Left ventricle myocardium inferior (tissue), 1 donor: ENCODE measurements at regions not wholly inside any gene's neighbourhood (a gene's known extent, or its start where the extent isn't known, plus 50 kb on each side); places are given as distances from the start of the nearest gene placed in this dataset.

Experiments used
- DNase-seq: peaks from one replicate; pipeline ENCODE4 v3.0.0-alpha.2; 2020
- H3K27ac ChIP-seq: fragments of 200-600 bp; replicated peaks from 2 replicates; pipeline ENCODE4 v1.8.0; 2021
- H3K27me3 ChIP-seq: fragments of 200-600 bp; 2 replicates; pipeline ENCODE4 v1.8.0; 2021; ENCODE audit warnings: low read depth
- H3K36me3 ChIP-seq: fragments of 200-600 bp; 2 replicates; pipeline ENCODE4 v1.8.0; 2021
- H3K4me1 ChIP-seq: fragments of 200-600 bp; 2 replicates; pipeline ENCODE4 v1.8.0; 2021
- H3K4me3 ChIP-seq: fragments of 200-600 bp; 2 replicates; pipeline ENCODE4 v1.8.0; 2021; ENCODE audit warnings: mild to moderate bottlenecking, moderate library complexity
- H3K9me3 ChIP-seq: fragments of 200-600 bp; replicated peaks from 2 replicates; pipeline ENCODE4 v1.8.0; 2021
- CTCF ChIP-seq: fragments of 200-600 bp; IDR thresholded peaks from 2 replicates; pipeline ENCODE4 v1.8.0; 2021; ENCODE audit warnings: antibody characterized with exemption, mild to moderate bottlenecking, borderline replicate concordance
- intact Hi-C: fragments of 100-400 bp; cut with micrococcal nuclease; formaldehyde crosslinking; loops from one replicate; pipeline ENCODE4 v1.11.0; 2022
- donor health status: DM: no; HTN: yes; CAD: no; lungs with severe emphysema.

GRCh38 chr14:37924622-37925021, 283.1 kb upstream of the SSTR1 start:
- intact Hi-C loops, result no loop called here
- Histone ChIP-seq H3K9me3 (no peaks in the 10 kb centered on the region), H3K27ac (no peak overlapping the region), H3K4me1 (no peaks in the 10 kb centered on the region), H3K36me3 (no peaks in the 10 kb centered on the region), H3K4me3 (no peak overlapping the region), H3K27me3 (no peaks in the 10 kb centered on the region)
- no peak for DNase-seq
- no peak for TF ChIP-seq CTCF

DNA sequence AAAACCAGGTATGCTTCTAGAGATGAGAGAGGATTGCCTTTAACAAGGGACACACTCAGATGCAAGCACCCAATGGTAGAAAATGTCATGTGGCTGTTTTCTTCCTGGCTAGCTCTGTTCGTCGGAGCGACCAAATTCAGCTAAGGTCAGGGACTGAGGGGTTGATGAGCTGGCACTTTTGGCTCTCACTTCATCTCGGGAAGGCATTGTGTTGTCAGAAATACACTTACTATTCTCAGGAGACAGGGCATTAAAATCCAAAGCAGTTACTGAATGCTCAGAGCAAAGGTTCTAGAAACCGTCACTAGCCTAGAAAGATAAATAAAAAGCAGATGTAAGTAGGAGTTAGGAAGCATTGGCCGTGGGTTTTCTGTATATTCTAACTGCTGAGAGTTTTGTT, 275.7 kb upstream of the SSTR1 start:
- TF ChIP-seq CTCF, result no peak
- H3K27me3 ChIP-seq, result no peaks in the 10 kb centered on the region
- H3K4me3 ChIP-seq, result no peak overlapping the region
- H3K4me1 ChIP-seq, result no peaks in the 10 kb centered on the region
- intact Hi-C loops, result no loop called here
- H3K36me3 ChIP-seq, result no peaks in the 10 kb centered on the region
- peaks cover 8% of the 10 kb centered on the region for H3K9me3 ChIP-seq
- no peak for DNase-seq
- no peak overlapping the region for H3K27ac ChIP-seq

GRCh38 chr14:37932481-37932880, 275.2 kb upstream of the SSTR1 start:
- intact Hi-C loops, result no loop called here
- no peaks in the 10 kb centered on the region for H3K27me3 ChIP-seq
- H3K36me3 ChIP-seq, result no peaks in the 10 kb centered on the region
- DNase-seq, result no peak
- no peak for TF ChIP-seq CTCF
- no peak overlapping the region for H3K4me3 ChIP-seq
- H3K4me1 ChIP-seq, result no peaks in the 10 kb centered on the region
- no peak overlapping the region for H3K27ac ChIP-seq
- H3K9me3 ChIP-seq, result peaks cover 8% of the 10 kb centered on the region

DNA sequence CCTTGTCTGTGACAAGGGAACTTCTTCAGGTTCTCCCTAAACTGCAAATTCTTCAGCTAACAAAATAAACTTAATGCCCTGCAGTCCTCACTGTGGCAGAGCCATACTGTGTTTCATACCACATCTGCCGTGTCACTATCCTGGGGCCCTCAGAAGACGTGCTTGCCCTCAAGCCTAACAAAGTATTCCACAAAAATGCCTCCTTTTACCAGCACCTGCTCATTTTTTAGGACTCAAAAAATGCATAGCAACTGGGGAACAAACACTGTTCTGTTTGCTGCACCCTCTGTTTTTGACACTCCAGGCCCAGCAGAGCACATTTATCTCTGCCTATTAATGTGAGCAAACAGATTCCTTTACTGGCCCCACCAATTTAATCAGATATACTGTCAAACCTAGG, 270.7 kb upstream of the SSTR1 start:
- intact Hi-C loops, result no loop called here
- Histone ChIP-seq H3K4me3 (no peak overlapping the region), H3K27me3 (no peaks in the 10 kb centered on the region), H3K27ac (no peak overlapping the region), H3K9me3 (peaks cover 8% of the 10 kb centered on the region), H3K36me3 (no peaks in the 10 kb centered on the region), H3K4me1 (no peaks in the 10 kb centered on the region)
- TF ChIP-seq CTCF, result no peak
- DNase-seq, result no peak

DNA sequence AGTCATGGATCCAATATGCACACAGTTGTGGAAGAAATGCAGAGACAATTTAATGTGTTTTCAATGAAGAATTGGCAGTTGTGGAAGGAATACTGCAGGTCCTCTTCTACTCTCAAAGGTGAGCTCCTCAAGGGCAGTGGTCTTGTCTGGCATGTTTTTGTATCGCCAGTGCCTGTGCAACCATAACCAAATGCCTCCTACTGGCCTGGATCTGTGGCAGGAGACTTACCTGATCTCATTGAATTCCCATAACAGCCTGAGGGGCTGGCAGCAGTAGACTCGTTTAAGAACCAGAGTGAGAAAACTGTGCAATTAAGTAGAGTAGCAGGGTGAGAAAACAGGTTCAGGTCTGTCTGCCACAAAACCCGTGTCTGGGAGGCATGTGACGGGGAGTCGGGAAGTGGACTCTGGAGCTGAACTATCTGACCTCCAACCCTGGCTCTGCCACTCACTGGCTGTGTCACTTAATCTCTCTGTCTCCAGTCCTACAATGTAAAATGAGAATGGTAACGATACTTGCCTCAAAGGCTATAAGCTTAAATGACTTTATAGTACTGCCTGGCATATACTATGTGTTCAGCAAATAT, 268.2 kb upstream of the SSTR1 start:
- H3K4me1 ChIP-seq, result no peaks in the 10 kb centered on the region
- no peak for TF ChIP-seq CTCF
- H3K27ac ChIP-seq, result no peak overlapping the region
- intact Hi-C loops, result no loop called here
- no peaks in the 10 kb centered on the region for H3K27me3 ChIP-seq
- H3K9me3 ChIP-seq, result peaks cover 21% of the 10 kb centered on the region
- DNase-seq, result no peak
- H3K36me3 ChIP-seq, result no peaks in the 10 kb centered on the region
- H3K4me3 ChIP-seq, result no peak overlapping the region

- Histone ChIP-seq H3K36me3 (no peaks in the 10 kb centered on the region), H3K9me3 (peaks cover 66% of the 10 kb centered on the region), H3K27me3 (no peaks in the 10 kb centered on the region), H3K4me1 (no peaks in the 10 kb centered on the region), H3K4me3 (no peak overlapping the region), H3K27ac (no peak overlapping the region)
- intact Hi-C loops, result no loop called here
- DNase-seq, result no peak
- no peak for TF ChIP-seq CTCF
Observed at GRCh38 chr14:37945959-37946358, 261.7 kb upstream of the SSTR1 start.
